GM12878 (cell line): ENCODE measurements at regions not wholly inside any gene's neighbourhood (a gene's known extent, or its start where the extent isn't known, plus 50 kb on each side); places are given as distances from the start of the nearest gene placed in this dataset.

Experiments used
- ATAC-seq: fragments of 200-7000 bp; cut with Tn5 transposase; 3 replicates; pipeline ENCODE4 v1.9.1; 2020; ENCODE audit warnings: mild to moderate bottlenecking, moderate library complexity
- BruUV-seq: library from RNA; stranded (reverse); fragments of 400-500 nt; replicated peaks from 2 replicates; lab custom pipeline; 2021; lab: Mats Ljungman, UMichigan
- CTCF ChIA-PET: fragments of 300-600 bp; sonication (Branson Sonifier 250); formaldehyde crosslinking; extraction: SDS; loops from one replicate; lab custom pipeline; 2021; ENCODE audit warnings: inconsistent platforms; lab: Yijun Ruan, JAX
- POLR2A ChIA-PET: fragments of 350-600 bp; formaldehyde crosslinking; extraction: SDS; loops from one replicate; lab custom pipeline; 2021; ENCODE audit warnings: inconsistent platforms; lab: Charles Lee
- RAD21 ChIA-PET: fragments of 300-600 bp; sonication (Branson Sonifier 250); formaldehyde crosslinking; loops from one replicate; lab custom pipeline; 2023; ENCODE audit warnings: antibody characterized with exemption; ENCODE audit not compliant: unreplicated experiment; lab: Charles Lee
- SMC1A ChIA-PET: fragments of 300-600 bp; sonication (Branson Sonifier 250); formaldehyde crosslinking; loops from one replicate; lab custom pipeline; 2023; ENCODE audit not compliant: unreplicated experiment, uncharacterized antibody; lab: Charles Lee
- DNase-seq: peaks from one replicate; pipeline ENCODE4 v3.0.0-alpha.2; 2011; ENCODE audit warnings: low read depth, low spot score
- FAIRE-seq: peaks from 3 replicates; lab custom pipeline; 2011; peaks lifted over from hg19 to GRCh38; lab: Jason Lieb, UNC
- H2AFZ ChIP-seq: 2 replicates; pipeline ENCODE4 v1.6.0; 2011; ENCODE audit warnings: low read depth, low read length, control low read depth; ENCODE audit not compliant: control insufficient read depth
- H3K27ac ChIP-seq: 2 replicates; pipeline ENCODE4 v1.5.1; 2011; ENCODE audit warnings: control low read depth; ENCODE audit not compliant: control insufficient read depth, insufficient read depth
- H3K27me3 ChIP-seq, 2 experiments: replicated peaks in 1 of 2; 2 replicates each; pipeline versions ENCODE4 v1.6.0 to v1.6.1; 2011; ENCODE audit warnings: low read length in 1 of 2; ENCODE audit not compliant: control insufficient read depth in 2 of 2, insufficient read depth in 2 of 2
- H3K36me3 ChIP-seq, 2 experiments: 2 replicates each; pipeline ENCODE4 v1.5.1; 2011; ENCODE audit warnings: low read length in 1 of 2; ENCODE audit not compliant: control insufficient read depth in 2 of 2, insufficient read depth in 2 of 2
- H3K4me1 ChIP-seq: 2 replicates; pipeline ENCODE4 v1.6.1; 2011; ENCODE audit warnings: mild to moderate bottlenecking, low read length, moderate library complexity, mixed read lengths; ENCODE audit not compliant: control insufficient read depth, insufficient read depth
- H3K4me2 ChIP-seq: 2 replicates; pipeline ENCODE4 v1.6.0; 2011; ENCODE audit warnings: control low read depth; ENCODE audit not compliant: control insufficient read depth, insufficient read depth
- H3K4me3 ChIP-seq: fragments of 200-600 bp; sonication (generic); 2 replicates; pipeline ENCODE4 v1.5.1; 2016
- H3K79me2 ChIP-seq: 2 replicates; pipeline ENCODE4 v1.6.0; 2011; ENCODE audit warnings: low read length; ENCODE audit not compliant: control insufficient read depth, insufficient read depth
- H3K9ac ChIP-seq: 2 replicates; pipeline ENCODE4 v1.8.0; 2011; ENCODE audit warnings: low read length, control low read depth, mixed read lengths; ENCODE audit not compliant: control insufficient read depth, insufficient read depth
- H3K9me3 ChIP-seq: replicated peaks from 3 replicates; pipeline ENCODE4 v1.5.1; 2011; ENCODE audit warnings: mild to moderate bottlenecking, low read length; ENCODE audit not compliant: control insufficient read depth, insufficient read depth
- H4K20me1 ChIP-seq: 2 replicates; pipeline ENCODE4 v1.6.0; 2011; ENCODE audit not compliant: control insufficient read depth, insufficient read depth
- CBFB ChIP-seq: IDR thresholded peaks from 2 replicates; pipeline ENCODE4 v1.6.1; 2016; ENCODE audit warnings: antibody characterized with exemption, low read depth
- GATAD2B ChIP-seq: fragments of 450-650 bp; conservative IDR thresholded peaks from 2 replicates; pipeline ENCODE4 v1.6.1; 2017; ENCODE audit warnings: low read depth, mild to moderate bottlenecking, moderate library complexity
- JUNB ChIP-seq: IDR thresholded peaks from 2 replicates; pipeline ENCODE4 v1.6.1; 2016; ENCODE audit warnings: antibody characterized with exemption, mild to moderate bottlenecking
- MYC ChIP-seq: IDR thresholded peaks from 2 replicates; pipeline ENCODE4 v1.6.1; 2011; ENCODE audit warnings: mild to moderate bottlenecking, low read length, moderate library complexity, inconsistent platforms; ENCODE audit not compliant: insufficient read depth, insufficient replicate concordance, insufficient read length, severe bottlenecking
- NFIC ChIP-seq: IDR thresholded peaks from 2 replicates; pipeline ENCODE4 v1.6.1; 2012; ENCODE audit warnings: low read depth, mild to moderate bottlenecking, inconsistent platforms, low read length, moderate library complexity
- STAT3 ChIP-seq: IDR thresholded peaks from 2 replicates; pipeline ENCODE4 v1.6.1; 2011; ENCODE audit warnings: low read depth, low read length, improper control_type of control experiment
- TARDBP ChIP-seq: IDR thresholded peaks from 2 replicates; pipeline ENCODE4 v1.6.1; 2016; ENCODE audit warnings: borderline replicate concordance
- WRNIP1 ChIP-seq: IDR thresholded peaks from 2 replicates; pipeline ENCODE4 v1.6.1; 2011; ENCODE audit warnings: low read depth, low read length, improper control_type of control experiment, borderline replicate concordance
- ZZZ3 ChIP-seq: IDR thresholded peaks from 2 replicates; pipeline ENCODE4 v1.6.1; 2011; ENCODE audit warnings: low read depth; ENCODE audit not compliant: control insufficient read depth, insufficient read length
- WGBS: methylation state at CpG from one replicate; pipeline ENCODE4 v1.1.6; 2016; ENCODE audit warnings: low lambda C conversion rate; ENCODE audit not compliant: insufficient replicate concordance, insufficient coverage; ENCODE audit errors: missing lambda C conversion rate; 5-methylcytosine and 5-hydroxymethylcytosine counted together
- in situ Hi-C: fragments of 300-500 bp; cut with MboI; formaldehyde crosslinking; loops from 9 replicates; pipeline ENCODE4 v1.14.3; 2018; ENCODE audit warnings: mixed read lengths
- intact Hi-C: fragments of 100-400 bp; cut with micrococcal nuclease; formaldehyde crosslinking; loops from one replicate; pipeline ENCODE4 v1.14.2; 2022; ENCODE audit not compliant: unreplicated experiment
- TF ChIP-seq, protein P1 (sequence below): IDR thresholded peaks from 2 replicates; pipeline ENCODE4 v1.6.1; 2012; ENCODE audit warnings: low read depth, low read length, improper control_type of control experiment

DNA sequence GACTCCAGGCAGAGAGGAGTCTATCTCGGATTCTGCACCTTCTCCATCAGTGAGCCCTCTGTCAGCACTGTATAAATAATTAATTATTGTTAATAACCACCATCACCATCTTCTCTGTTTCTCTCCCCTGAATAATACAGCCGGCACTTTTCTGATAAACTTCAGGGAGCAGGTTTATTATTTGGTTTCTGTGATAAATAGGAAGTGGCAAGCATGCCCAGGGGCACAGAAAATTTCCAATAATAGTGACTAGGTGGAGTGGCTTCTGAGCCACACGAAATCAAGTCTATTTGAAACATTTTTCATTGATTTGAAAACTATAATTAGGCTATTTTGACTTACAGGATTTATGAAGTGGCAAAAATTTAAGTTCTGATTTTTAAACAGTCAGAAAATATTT is 186.8 kb upstream of the TMEM229A start (continued):
- TF ChIP-seq WRNIP1, result no peak
- no peak for TF ChIP-seq ZZZ3

DNA sequence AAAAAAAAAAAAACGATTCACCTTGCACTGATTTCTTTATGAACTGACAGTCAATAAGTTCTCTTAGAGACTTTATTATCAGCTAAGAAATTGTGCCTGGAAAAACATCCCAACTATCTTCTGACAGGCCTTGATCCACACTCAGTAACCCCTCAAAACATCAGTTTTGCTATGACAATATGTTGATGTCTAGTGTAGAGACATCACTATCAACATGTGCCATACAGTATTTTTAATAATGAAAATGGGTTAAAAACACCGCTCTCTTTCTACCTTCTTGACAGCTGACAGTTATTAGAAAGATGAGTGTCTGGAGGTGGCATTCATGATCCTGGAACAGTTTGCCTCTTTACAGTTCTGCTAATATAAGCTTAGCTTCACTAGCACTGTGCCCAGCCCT is 175.8 kb upstream of the TMEM229A start:
- intact Hi-C loops (no loop called here), in situ Hi-C loops (no loop called here)
- H3K27ac ChIP-seq, result no peak overlapping the region
- POLR2A ChIA-PET, result interaction anchor here (0.6 to 0.8 kb wide), 2 partner anchors 28 to 49 kb away, joined by 3 to 5 read pairs; no protein-coding TSS in a partner anchor
- H3K79me2 ChIP-seq, result no peaks in the 10 kb centered on the region
- no TSS peak for BruUV-seq
- H3K27me3 ChIP-seq, result no peaks in the 10 kb centered on the region
- no peak overlapping the region for H3K4me2 ChIP-seq
- H3K4me1 ChIP-seq, result no peaks in the 10 kb centered on the region
- no peaks in the 10 kb centered on the region for H4K20me1 ChIP-seq
- TF ChIP-seq JUNB (no peak), NFIC (no peak), GATAD2B (no peak), TARDBP (no peak), STAT3 (no peak), CBFB (no peak), MYC (no peak)
- TF ChIP-seq, protein P1, sequence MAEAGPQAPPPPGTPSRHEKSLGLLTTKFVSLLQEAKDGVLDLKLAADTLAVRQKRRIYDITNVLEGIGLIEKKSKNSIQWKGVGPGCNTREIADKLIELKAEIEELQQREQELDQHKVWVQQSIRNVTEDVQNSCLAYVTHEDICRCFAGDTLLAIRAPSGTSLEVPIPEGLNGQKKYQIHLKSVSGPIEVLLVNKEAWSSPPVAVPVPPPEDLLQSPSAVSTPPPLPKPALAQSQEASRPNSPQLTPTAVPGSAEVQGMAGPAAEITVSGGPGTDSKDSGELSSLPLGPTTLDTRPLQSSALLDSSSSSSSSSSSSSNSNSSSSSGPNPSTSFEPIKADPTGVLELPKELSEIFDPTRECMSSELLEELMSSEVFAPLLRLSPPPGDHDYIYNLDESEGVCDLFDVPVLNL, result no peak
- TF ChIP-seq, all 136 proteins: peak for 0
- Histone ChIP-seq H3K4me3 (no peak overlapping the region), H2AFZ (no peak overlapping the region), H3K36me3 (no peaks in the 10 kb centered on the region), H3K9me3 (no peaks in the 10 kb centered on the region), H3K9ac (no peak overlapping the region)
- SMC1A ChIA-PET, result no interaction called here
- WGBS, result 12% methylated on average over 2 of the region's 2 CpGs
- ATAC-seq (no peak), DNase-seq (no peak), FAIRE-seq (no peak)
- RAD21 ChIA-PET, result no interaction called here
- CTCF ChIA-PET, result no interaction called here
